HG03342 (cell line): ENCODE measurements at regions not wholly inside any gene's neighbourhood (a gene's known extent, or its start where the extent isn't known, plus 50 kb on each side); places are given as distances from the start of the nearest gene placed in this dataset.
"Not testable (repeated sequence)": the region's sequence is repeated elsewhere in the genome, so short reads cannot be mapped to it uniquely, and the experiment has no call there.

Experiments used
- ATAC-seq: cut with Tn5 transposase; IDR thresholded peaks from one replicate; pipeline ENCODE4 v1.9.1; 2021; ENCODE audit warnings: mild to moderate bottlenecking, moderate library complexity; ENCODE audit not compliant: unreplicated experiment

- not testable (repeated sequence) for ATAC-seq
Observed at GRCh38 chr17:63287006-63287405, 159.1 kb downstream of the CYB561 start.

GRCh38 chr17:63289931-63290330 lies 156.2 kb downstream of the CYB561 start:
- no peak for ATAC-seq

GRCh38 chr17:63290351-63290750 lies 155.8 kb downstream of the CYB561 start:
- ATAC-seq, result no peak

- no peak for ATAC-seq
Observed at GRCh38 chr17:63290784-63291183, 155.3 kb downstream of the CYB561 start.

GRCh38 chr17:63291258-63291657 lies 154.8 kb downstream of the CYB561 start:
- ATAC-seq, result no peak

GRCh38 chr17:63292421-63292820 lies 153.7 kb downstream of the CYB561 start:
- ATAC-seq, result no peak

GRCh38 chr17:63293323-63294075 lies 152.6 kb downstream of the CYB561 start:
- no peak for ATAC-seq

GRCh38 chr17:63294776-63295175 lies 151.3 kb downstream of the CYB561 start:
- ATAC-seq, result no peak

- no peak for ATAC-seq
Observed at GRCh38 chr17:63295288-63295687, 150.8 kb downstream of the CYB561 start.

GRCh38 chr17:63295839-63296590 lies 150.1 kb downstream of the CYB561 start:
- ATAC-seq, result no peak

GRCh38 chr17:63298916-63299315 lies 147.2 kb downstream of the CYB561 start:
- not testable (repeated sequence) for ATAC-seq

- ATAC-seq, result no peak
Observed at GRCh38 chr17:63304704-63305261, 141.3 kb downstream of the CYB561 start.

GRCh38 chr17:63305857-63306256 lies 140.2 kb downstream of the CYB561 start:
- ATAC-seq, result no peak

- ATAC-seq, result no peak
Observed at GRCh38 chr17:63306855-63307254, 139.3 kb downstream of the CYB561 start.

GRCh38 chr17:63308272-63308671 lies 137.8 kb downstream of the CYB561 start:
- ATAC-seq, result no peak

GRCh38 chr17:63309021-63309420 lies 137.1 kb downstream of the CYB561 start:
- ATAC-seq, result no peak

- ATAC-seq, result no peak
Observed at GRCh38 chr17:63311416-63311937, 134.6 kb downstream of the CYB561 start.

- no peak for ATAC-seq
Observed at GRCh38 chr17:63314761-63315160, 131.3 kb downstream of the CYB561 start.

GRCh38 chr17:63316100-63316499 lies 130.0 kb downstream of the CYB561 start:
- ATAC-seq, result no peak

GRCh38 chr17:63317166-63317840 lies 128.8 kb downstream of the CYB561 start:
- ATAC-seq, result no peak

GRCh38 chr17:63325808-63326207 lies 120.3 kb downstream of the CYB561 start:
- no peak for ATAC-seq
